Kidney tubule cell (primary cell): ENCODE measurements at regions not wholly inside any gene's neighbourhood (a gene's known extent, or its start where the extent isn't known, plus 50 kb on each side); places are given as distances from the start of the nearest gene placed in this dataset.
A peak's percentile ranks its signal among the peaks of the same experiment; 100 is the strongest.

Experiments
- DNase-seq: peaks from one replicate; pipeline ENCODE4 v3.0.0-alpha.2; 2018; ENCODE audit warnings: low spot score

GRCh38 chr7:159263430-159263829 lies 118.8 kb upstream of the VIPR2 start:
- DNase-seq, result no peak

GRCh38 chr7:159253657-159254056 lies 109.0 kb upstream of the VIPR2 start:
- no peak for DNase-seq

- no peak for DNase-seq
These were observed 105.8 kb upstream of the VIPR2 start for GRCh38 chr7:159250471-159250870.

- no peak for DNase-seq
These were observed 105.0 kb upstream of the VIPR2 start for GRCh38 chr7:159249671-159250070.

- no peak for DNase-seq
These were observed 103.2 kb upstream of the VIPR2 start for GRCh38 chr7:159247910-159248309.

- DNase-seq, result no peak
These were observed 102.2 kb upstream of the VIPR2 start for GRCh38 chr7:159246702-159247480.

GRCh38 chr7:159240962-159241361 lies 96.3 kb upstream of the VIPR2 start:
- DNase-seq, result no peak

- DNase-seq, result no peak
These were observed 94.4 kb upstream of the VIPR2 start for GRCh38 chr7:159239028-159239427.

GRCh38 chr7:159238541-159238940 lies 93.9 kb upstream of the VIPR2 start:
- no peak for DNase-seq

- DNase-seq, result no peak
These were observed 92.5 kb upstream of the VIPR2 start for GRCh38 chr7:159237022-159237653.

GRCh38 chr7:159231017-159231416 lies 86.3 kb upstream of the VIPR2 start:
- no peak for DNase-seq

GRCh38 chr7:159229683-159230475 lies 85.2 kb upstream of the VIPR2 start:
- no peak for DNase-seq

GRCh38 chr7:159227433-159227832 lies 82.8 kb upstream of the VIPR2 start:
- peak; percentile 50 for DNase-seq

- no peak for DNase-seq
These were observed 81.5 kb upstream of the VIPR2 start for GRCh38 chr7:159226011-159226702.

GRCh38 chr7:159218607-159219006 lies 73.9 kb upstream of the VIPR2 start:
- no peak for DNase-seq

- DNase-seq, result peak; percentile 45
These were observed 73.5 kb upstream of the VIPR2 start for GRCh38 chr7:159218170-159218569.

GRCh38 chr7:159215076-159215475 lies 70.4 kb upstream of the VIPR2 start:
- no peak for DNase-seq

GRCh38 chr7:159213253-159213652 lies 68.6 kb upstream of the VIPR2 start:
- no peak for DNase-seq

GRCh38 chr7:159212226-159212625 lies 67.6 kb upstream of the VIPR2 start:
- DNase-seq, result no peak

- DNase-seq, result no peak
These were observed 67.0 kb upstream of the VIPR2 start for GRCh38 chr7:159211540-159212182.

- DNase-seq, result no peak
These were observed 66.0 kb upstream of the VIPR2 start for GRCh38 chr7:159210581-159211235.
